AG09309 (cell line): ENCODE measurements at regions not wholly inside any gene's neighbourhood (a gene's known extent, or its start where the extent isn't known, plus 50 kb on each side); places are given as distances from the start of the nearest gene placed in this dataset.

Source experiments
- DNase-seq: peaks from one replicate; pipeline ENCODE4 v3.0.0-alpha.2; 2010; ENCODE audit warnings: low read depth
- H3K4me3 ChIP-seq: 2 replicates; pipeline ENCODE4 v1.5.1; 2011; ENCODE audit warnings: mild to moderate bottlenecking, low read depth, low read length, moderate library complexity; ENCODE audit not compliant: control insufficient read depth
- CTCF ChIP-seq: IDR thresholded peaks from 2 replicates; pipeline ENCODE4 v1.5.1; 2011; ENCODE audit warnings: mild to moderate bottlenecking, low read depth, low read length, inconsistent platforms; ENCODE audit not compliant: insufficient read depth, control insufficient read depth; ENCODE audit errors: missing control alignments

- DNase-seq = no peak
- no peak for TF ChIP-seq CTCF
- no peak overlapping the region for H3K4me3 ChIP-seq
Observed at GRCh38 chr7:47128700-47129099, 453.2 kb downstream of the TNS3 start.

GRCh38 chr7:47125529-47125928 lies 456.4 kb downstream of the TNS3 start:
- no peak overlapping the region for H3K4me3 ChIP-seq
- no peak for TF ChIP-seq CTCF
- no peak for DNase-seq

GRCh38 chr7:47119261-47119865 lies 462.5 kb downstream of the TNS3 start:
- no peak for TF ChIP-seq CTCF
- no peak for DNase-seq
- no peak overlapping the region for H3K4me3 ChIP-seq

GRCh38 chr7:47104206-47104549 lies 477.7 kb downstream of the TNS3 start:
- TF ChIP-seq CTCF = no peak
- DNase-seq = no peak
- H3K4me3 ChIP-seq = no peak overlapping the region

GRCh38 chr7:47103498-47104205 lies 478.3 kb downstream of the TNS3 start:
- no peak overlapping the region for H3K4me3 ChIP-seq
- DNase-seq = no peak
- no peak for TF ChIP-seq CTCF

GRCh38 chr7:47102331-47102841 lies 479.5 kb downstream of the TNS3 start:
- no peak overlapping the region for H3K4me3 ChIP-seq
- no peak for DNase-seq
- no peak for TF ChIP-seq CTCF
